IMR-90 (cell line): ENCODE measurements at regions not wholly inside any gene's neighbourhood (a gene's known extent, or its start where the extent isn't known, plus 50 kb on each side); places are given as distances from the start of the nearest gene placed in this dataset.

Source experiments
- ATAC-seq: fragments of 200-7000 bp; cut with Tn5 transposase; 2 replicates; pipeline ENCODE4 v1.9.1; 2020; ENCODE audit warnings: low read depth, mild to moderate bottlenecking, moderate library complexity
- BruUV-seq: library from RNA; stranded (reverse); fragments of 400-500 nt; replicated peaks from 2 replicates; lab custom pipeline; 2021; lab: Mats Ljungman, UMichigan
- CTCF ChIA-PET: fragments of 300-600 bp; formaldehyde crosslinking; extraction: SDS; loops from one replicate; lab custom pipeline; 2021; ENCODE audit warnings: antibody characterized with exemption; lab: Yijun Ruan, JAX
- POLR2A ChIA-PET: fragments of 300-600 bp; sonication (Branson Sonifier 250); formaldehyde crosslinking; loops from one replicate; lab custom pipeline; 2022; ENCODE audit warnings: antibody characterized with exemption; ENCODE audit not compliant: unreplicated experiment; lab: Charles Lee
- DNase-seq: peaks from one replicate; pipeline ENCODE4 v3.0.0; 2013
- H2AFZ ChIP-seq: replicated peaks from 2 replicates; pipeline ENCODE3; 2013; ENCODE audit warnings: low read length, mild to moderate bottlenecking; ENCODE audit not compliant: poor library complexity
- H2AK5ac ChIP-seq: 2 replicates; pipeline ENCODE4 v1.6.1; 2013; ENCODE audit warnings: low read depth, low read length, inconsistent platforms
- H2AK9ac ChIP-seq: replicated peaks from 2 replicates; pipeline ENCODE3; 2013; ENCODE audit warnings: mild to moderate bottlenecking, low read depth, low read length, moderate library complexity; ENCODE audit not compliant: poor library complexity
- H2BK120ac ChIP-seq: 2 replicates; pipeline ENCODE4 v1.6.1; 2013; ENCODE audit warnings: low read depth, low read length, inconsistent platforms
- H2BK15ac ChIP-seq: 3 replicates; pipeline ENCODE4 v1.6.1; 2013; ENCODE audit warnings: low read depth, low read length, inconsistent platforms
- H2BK20ac ChIP-seq: 2 replicates; pipeline ENCODE4 v1.6.1; 2013; ENCODE audit warnings: low read depth, mild to moderate bottlenecking, inconsistent platforms, low read length, moderate library complexity
- H2BK5ac ChIP-seq: 2 replicates; pipeline ENCODE4 v1.6.1; 2013; ENCODE audit warnings: mild to moderate bottlenecking, low read depth, low read length, inconsistent platforms; ENCODE audit not compliant: poor library complexity, severe bottlenecking
- H3K14ac ChIP-seq: replicated peaks from 2 replicates; pipeline ENCODE4 v1.6.1; 2013; ENCODE audit warnings: low read depth, low read length, inconsistent platforms
- H3K18ac ChIP-seq: 2 replicates; pipeline ENCODE4 v1.6.1; 2013; ENCODE audit warnings: low read depth, low read length, control low read depth
- H3K23ac ChIP-seq: 2 replicates; pipeline ENCODE4 v1.6.1; 2013; ENCODE audit warnings: low read depth, low read length, inconsistent platforms
- H3K27ac ChIP-seq: 2 replicates; pipeline ENCODE4 v1.5.1; 2013; ENCODE audit warnings: mild to moderate bottlenecking, control low read depth, low read length; ENCODE audit not compliant: insufficient read depth
- H3K27me3 ChIP-seq: 2 replicates; pipeline ENCODE4 v1.6.1; 2013; ENCODE audit warnings: low read length; ENCODE audit not compliant: control insufficient read depth, insufficient read depth
- H3K36me3 ChIP-seq: 2 replicates; pipeline ENCODE4 v1.6.1; 2013; ENCODE audit warnings: low read length, mixed read lengths; ENCODE audit not compliant: control insufficient read depth, insufficient read depth
- H3K4ac ChIP-seq: 2 replicates; pipeline ENCODE4 v1.6.1; 2013; ENCODE audit warnings: low read depth, low read length, inconsistent platforms
- H3K4me1 ChIP-seq: 2 replicates; pipeline ENCODE4 v1.6.1; 2013; ENCODE audit warnings: low read length, mixed read lengths; ENCODE audit not compliant: control insufficient read depth, insufficient read depth
- H3K4me2 ChIP-seq: 2 replicates; pipeline ENCODE4 v1.6.1; 2013; ENCODE audit warnings: low read depth, mild to moderate bottlenecking, control low read depth, low read length, moderate library complexity
- H3K4me3 ChIP-seq: 2 replicates; pipeline ENCODE4 v1.5.1; 2013; ENCODE audit warnings: low read depth, mild to moderate bottlenecking, control low read depth, low read length, moderate library complexity; ENCODE audit not compliant: insufficient read depth
- H3K56ac ChIP-seq: 2 replicates; pipeline ENCODE4 v1.6.1; 2013; ENCODE audit warnings: low read length, inconsistent platforms; ENCODE audit not compliant: insufficient read depth; ENCODE audit errors: extremely low read depth
- H3K79me1 ChIP-seq, 2 experiments: 2 replicates each; pipeline ENCODE4 v1.6.1; 2013; ENCODE audit warnings: low read length in 2 of 2, inconsistent platforms in 1 of 2, low read depth in 1 of 2
- H3K9ac ChIP-seq: 2 replicates; pipeline ENCODE4 v1.6.1; 2013; ENCODE audit warnings: low read depth, low read length, control low read depth
- H3K9me1 ChIP-seq: 2 replicates; pipeline ENCODE4 v1.6.1; 2013; ENCODE audit warnings: low read length, inconsistent platforms; ENCODE audit not compliant: insufficient read depth
- H3K9me3 ChIP-seq: 2 replicates; pipeline ENCODE4 v1.6.1; 2013; ENCODE audit warnings: low read length; ENCODE audit not compliant: control insufficient read depth, insufficient read depth
- H4K20me1 ChIP-seq: 2 replicates; pipeline ENCODE4 v1.6.1; 2013; ENCODE audit warnings: low read length, inconsistent platforms; ENCODE audit not compliant: insufficient read depth
- H4K5ac ChIP-seq: 2 replicates; pipeline ENCODE4 v1.6.1; 2013; ENCODE audit warnings: mild to moderate bottlenecking, low read depth, low read length, control low read depth
- H4K8ac ChIP-seq, 2 experiments: 2 replicates each; pipeline ENCODE4 v1.6.1; 2013; ENCODE audit warnings: low read depth in 2 of 2, low read length in 2 of 2, control low read depth in 1 of 2, inconsistent platforms in 1 of 2
- H4K91ac ChIP-seq: 2 replicates; pipeline ENCODE4 v1.6.1; 2013; ENCODE audit warnings: low read depth, low read length, inconsistent platforms; ENCODE audit not compliant: insufficient read depth
- BHLHE40 ChIP-seq: fragments of 150-350 bp; IDR thresholded peaks from 2 replicates; pipeline ENCODE4 v1.6.1; 2016; ENCODE audit warnings: mild to moderate bottlenecking, low read depth, low read length
- CEBPB ChIP-seq: IDR thresholded peaks from 2 replicates; pipeline ENCODE4 v1.6.1; 2012; ENCODE audit warnings: low read depth, low read length, improper control_type of control experiment
- CHD1 ChIP-seq: IDR thresholded peaks from 2 replicates; pipeline ENCODE4 v1.6.1; 2012; ENCODE audit warnings: low read depth, low read length, improper control_type of control experiment
- ELK1 ChIP-seq: fragments of 150-350 bp; IDR thresholded peaks from 2 replicates; pipeline ENCODE4 v1.6.1; 2016; ENCODE audit warnings: low read depth, mild to moderate bottlenecking, low read length, moderate library complexity, borderline replicate concordance
- FOS ChIP-seq: fragments of 150-350 bp; IDR thresholded peaks from 2 replicates; pipeline ENCODE4 v1.6.1; 2016; ENCODE audit warnings: low read depth, low read length
- MAFK ChIP-seq: IDR thresholded peaks from 2 replicates; pipeline ENCODE4 v1.6.1; 2012; ENCODE audit warnings: low read depth, low read length, improper control_type of control experiment
- MAZ ChIP-seq: IDR thresholded peaks from 2 replicates; pipeline ENCODE4 v1.6.1; 2012; ENCODE audit warnings: low read depth, mild to moderate bottlenecking, low read length, improper control_type of control experiment, moderate library complexity, borderline replicate concordance
- MXI1 ChIP-seq: IDR thresholded peaks from 2 replicates; pipeline ENCODE4 v1.6.1; 2012; ENCODE audit warnings: low read depth, mild to moderate bottlenecking, low read length, moderate library complexity, borderline replicate concordance
- NFE2L2 ChIP-seq: fragments of 150-350 bp; IDR thresholded peaks from 2 replicates; pipeline ENCODE4 v1.6.1; 2016; ENCODE audit warnings: low read depth, mild to moderate bottlenecking, low read length
- POLR2A ChIP-seq: IDR thresholded peaks from 2 replicates; pipeline ENCODE4 v1.6.1; 2012; ENCODE audit warnings: mild to moderate bottlenecking, low read depth, low read length
- RAD21 ChIP-seq: IDR thresholded peaks from 2 replicates; pipeline ENCODE4 v1.6.1; 2012; ENCODE audit warnings: low read length, improper control_type of control experiment
- RCOR1 ChIP-seq: IDR thresholded peaks from 2 replicates; pipeline ENCODE4 v1.6.1; 2012; ENCODE audit warnings: mild to moderate bottlenecking, low read length, improper control_type of control experiment; ENCODE audit not compliant: insufficient replicate concordance
- RFX5 ChIP-seq: IDR thresholded peaks from 2 replicates; pipeline ENCODE4 v1.8.0; 2012; ENCODE audit warnings: low read depth, mild to moderate bottlenecking, low read length, moderate library complexity
- SMC3 ChIP-seq: fragments of 150-350 bp; IDR thresholded peaks from 2 replicates; pipeline ENCODE4 v1.6.1; 2016; ENCODE audit warnings: low read depth, mild to moderate bottlenecking, antibody characterized with exemption, low read length, moderate library complexity
- USF2 ChIP-seq: fragments of 150-350 bp; IDR thresholded peaks from 2 replicates; pipeline ENCODE4 v1.6.1; 2017; ENCODE audit warnings: mild to moderate bottlenecking, antibody characterized with exemption, low read length, low read depth
- WGBS, 2 experiments: methylation state at CpG; one replicate each; pipeline versions ENCODE4 v1.1.5 to v1.1.7; 2013; ENCODE audit warnings: missing lambda C conversion rate in 2 of 2; ENCODE audit not compliant: insufficient read length in 1 of 2; ENCODE audit errors: extremely low coverage in 2 of 2; 5-methylcytosine and 5-hydroxymethylcytosine counted together
- dilution Hi-C: fragments of 300-500 bp; cut with HindIII; formaldehyde crosslinking; loops from one replicate; pipeline ENCODE4 v1.14.3; 2018; ENCODE audit warnings: low sequenced_read_pairs; ENCODE audit not compliant: unreplicated experiment
- in situ Hi-C: fragments of 300-500 bp; cut with MboI; formaldehyde crosslinking; loops from 3 replicates; pipeline ENCODE4 v1.14.3; 2019; ENCODE audit warnings: low sequenced_read_pairs, inconsistent platforms, mixed read lengths
- intact Hi-C: fragments of 100-400 bp; cut with micrococcal nuclease; formaldehyde crosslinking; loops from 2 replicates; pipeline ENCODE4 v1.10.0; 2022
- TF ChIP-seq, protein P1 (sequence below): conservative IDR thresholded peaks from 2 replicates; pipeline ENCODE4 v1.5.1; 2012; ENCODE audit warnings: mild to moderate bottlenecking, low read depth, low read length, improper control_type of control experiment

DNA sequence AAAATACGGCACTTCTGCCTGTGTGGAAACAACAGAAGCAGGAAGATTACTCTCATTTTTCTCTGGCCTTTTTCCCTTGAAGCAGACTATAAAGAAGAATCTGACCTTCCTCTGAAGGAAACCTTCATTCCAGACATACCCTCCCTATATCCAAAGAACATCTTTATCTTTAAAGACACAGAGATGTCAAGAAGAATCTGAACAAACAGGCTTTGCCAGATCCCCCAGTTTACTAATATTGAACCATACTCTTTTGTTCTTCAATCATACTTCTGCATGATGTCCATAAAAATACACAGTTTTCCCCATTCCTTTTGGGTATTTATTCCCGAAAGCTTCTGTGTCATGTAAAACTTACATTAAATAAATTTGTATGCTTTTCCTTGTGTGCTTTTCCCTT lies 225.8 kb downstream of the MAT2B start:
- ChIA-PET CTCF (no interaction called here), POLR2A (no interaction called here)
- H3K56ac ChIP-seq: no peak overlapping the region
- H3K14ac ChIP-seq: no peak overlapping the region
- H3K4me1 ChIP-seq: peaks cover 2% of the 10 kb centered on the region
- TF ChIP-seq RAD21: no peak
- no peak for TF ChIP-seq POLR2A
- no peak for TF ChIP-seq ELK1
- TF ChIP-seq MAFK: no peak
- no peak for TF ChIP-seq BHLHE40
- TF ChIP-seq MXI1: no peak
- no peak for TF ChIP-seq MAZ
- TF ChIP-seq NFE2L2: no peak
- no peak for TF ChIP-seq RCOR1
- no peak for TF ChIP-seq RFX5
- TF ChIP-seq, protein P1, sequence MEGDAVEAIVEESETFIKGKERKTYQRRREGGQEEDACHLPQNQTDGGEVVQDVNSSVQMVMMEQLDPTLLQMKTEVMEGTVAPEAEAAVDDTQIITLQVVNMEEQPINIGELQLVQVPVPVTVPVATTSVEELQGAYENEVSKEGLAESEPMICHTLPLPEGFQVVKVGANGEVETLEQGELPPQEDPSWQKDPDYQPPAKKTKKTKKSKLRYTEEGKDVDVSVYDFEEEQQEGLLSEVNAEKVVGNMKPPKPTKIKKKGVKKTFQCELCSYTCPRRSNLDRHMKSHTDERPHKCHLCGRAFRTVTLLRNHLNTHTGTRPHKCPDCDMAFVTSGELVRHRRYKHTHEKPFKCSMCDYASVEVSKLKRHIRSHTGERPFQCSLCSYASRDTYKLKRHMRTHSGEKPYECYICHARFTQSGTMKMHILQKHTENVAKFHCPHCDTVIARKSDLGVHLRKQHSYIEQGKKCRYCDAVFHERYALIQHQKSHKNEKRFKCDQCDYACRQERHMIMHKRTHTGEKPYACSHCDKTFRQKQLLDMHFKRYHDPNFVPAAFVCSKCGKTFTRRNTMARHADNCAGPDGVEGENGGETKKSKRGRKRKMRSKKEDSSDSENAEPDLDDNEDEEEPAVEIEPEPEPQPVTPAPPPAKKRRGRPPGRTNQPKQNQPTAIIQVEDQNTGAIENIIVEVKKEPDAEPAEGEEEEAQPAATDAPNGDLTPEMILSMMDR: no peak
- no peak for TF ChIP-seq USF2
- no peak for TF ChIP-seq CHD1
- no peak for TF ChIP-seq CEBPB
- no peak for TF ChIP-seq SMC3
- TF ChIP-seq FOS: no peak
- H3K23ac ChIP-seq: no peak overlapping the region
- H4K8ac ChIP-seq: no peak overlapping the region
- H2BK15ac ChIP-seq: no peak overlapping the region
- no peak overlapping the region for H3K4ac ChIP-seq
- no peak overlapping the region for H2BK5ac ChIP-seq
- no peak overlapping the region for H3K4me3 ChIP-seq
- H3K18ac ChIP-seq: no peak overlapping the region
- H3K9me1 ChIP-seq: no peaks in the 10 kb centered on the region
- H3K9ac ChIP-seq: no peak overlapping the region
- no peak overlapping the region for H3K4me2 ChIP-seq
- ATAC-seq (no peak), DNase-seq (no peak)
- no peak overlapping the region for H3K27ac ChIP-seq
- H4K5ac ChIP-seq: no peak overlapping the region
- no peak overlapping the region for H2BK20ac ChIP-seq
- H2AK9ac ChIP-seq: no peak overlapping the region
- no peaks in the 10 kb centered on the region for H3K27me3 ChIP-seq
- H3K36me3 ChIP-seq: no peaks in the 10 kb centered on the region
- no peak overlapping the region for H2BK120ac ChIP-seq
- WGBS, 2 experiments: no CpG with 5 or more reads among the region's 2 CpGs
- H3K79me1 ChIP-seq: no peaks in the 10 kb centered on the region
- H3K9me3 ChIP-seq: no peaks in the 10 kb centered on the region
- in situ Hi-C loops (no loop called here), dilution Hi-C loops (no loop called here), intact Hi-C loops (no loop called here)
- H2AFZ ChIP-seq: no peak overlapping the region
- H4K91ac ChIP-seq: no peak overlapping the region
- H4K20me1 ChIP-seq: no peaks in the 10 kb centered on the region
- H2AK5ac ChIP-seq: no peak overlapping the region
- no TSS peak for BruUV-seq
